ENCODE measurements at regions not wholly inside any gene's neighbourhood (a gene's known extent, or its start where the extent isn't known, plus 50 kb on each side); places are given as distances from the start of the nearest gene placed in this dataset.
"Not testable (repeated sequence)": the region's sequence is repeated elsewhere in the genome, so short reads cannot be mapped to it uniquely, and the experiment has no call there.

GRCh38 chr10:2576892-2577291 lies 490.5 kb upstream of the PFKP start:
- TF ChIP-seq, protein P1, sequence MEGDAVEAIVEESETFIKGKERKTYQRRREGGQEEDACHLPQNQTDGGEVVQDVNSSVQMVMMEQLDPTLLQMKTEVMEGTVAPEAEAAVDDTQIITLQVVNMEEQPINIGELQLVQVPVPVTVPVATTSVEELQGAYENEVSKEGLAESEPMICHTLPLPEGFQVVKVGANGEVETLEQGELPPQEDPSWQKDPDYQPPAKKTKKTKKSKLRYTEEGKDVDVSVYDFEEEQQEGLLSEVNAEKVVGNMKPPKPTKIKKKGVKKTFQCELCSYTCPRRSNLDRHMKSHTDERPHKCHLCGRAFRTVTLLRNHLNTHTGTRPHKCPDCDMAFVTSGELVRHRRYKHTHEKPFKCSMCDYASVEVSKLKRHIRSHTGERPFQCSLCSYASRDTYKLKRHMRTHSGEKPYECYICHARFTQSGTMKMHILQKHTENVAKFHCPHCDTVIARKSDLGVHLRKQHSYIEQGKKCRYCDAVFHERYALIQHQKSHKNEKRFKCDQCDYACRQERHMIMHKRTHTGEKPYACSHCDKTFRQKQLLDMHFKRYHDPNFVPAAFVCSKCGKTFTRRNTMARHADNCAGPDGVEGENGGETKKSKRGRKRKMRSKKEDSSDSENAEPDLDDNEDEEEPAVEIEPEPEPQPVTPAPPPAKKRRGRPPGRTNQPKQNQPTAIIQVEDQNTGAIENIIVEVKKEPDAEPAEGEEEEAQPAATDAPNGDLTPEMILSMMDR (IDR thresholded peaks at IDR 0.05; ENCODE audit: extremely low read depth, insufficient read depth, missing control alignments): no peak
- in situ Hi-C loops (cut with MboI; ENCODE audit: low pct_unique_long_range_greater_than_20kb, low sequenced_read_pairs, unreplicated experiment): no loop called here

GRCh38 chr10:2575460-2575859 lies 491.9 kb upstream of the PFKP start:
- no peak for DNase-seq (ENCODE audit: low spot score)
- in situ Hi-C loops (cut with MboI; ENCODE audit: low pct_unique_long_range_greater_than_20kb, low sequenced_read_pairs, unreplicated experiment): no loop called here
- TF ChIP-seq, protein P1 (IDR thresholded peaks at IDR 0.05; ENCODE audit: extremely low read depth, insufficient read depth, missing control alignments): no peak

More at GRCh38 chr10:2576892-2577291, 490.5 kb upstream of the PFKP start:
- no peak for DNase-seq (ENCODE audit: low spot score)

- in situ Hi-C loops (cut with MboI; ENCODE audit: low pct_unique_long_range_greater_than_20kb, low sequenced_read_pairs, unreplicated experiment): no loop called here
- TF ChIP-seq, protein P1 (IDR thresholded peaks at IDR 0.05; ENCODE audit: extremely low read depth, insufficient read depth, missing control alignments): no peak
- no peak for DNase-seq (ENCODE audit: low spot score)
These were observed 494.7 kb upstream of the PFKP start for GRCh38 chr10:2572611-2573010.

- TF ChIP-seq, protein P1 (IDR thresholded peaks at IDR 0.05; ENCODE audit: extremely low read depth, insufficient read depth, missing control alignments): no peak
- in situ Hi-C loops (cut with MboI; ENCODE audit: low pct_unique_long_range_greater_than_20kb, low sequenced_read_pairs, unreplicated experiment): no loop called here
- no peak for DNase-seq (ENCODE audit: low spot score)
These were observed 510.5 kb upstream of the PFKP start for GRCh38 chr10:2556883-2557282.

- TF ChIP-seq, protein P1 (IDR thresholded peaks at IDR 0.05; ENCODE audit: extremely low read depth, insufficient read depth, missing control alignments): no peak
- no peak for DNase-seq (ENCODE audit: low spot score)
- in situ Hi-C loops (cut with MboI; ENCODE audit: low pct_unique_long_range_greater_than_20kb, low sequenced_read_pairs, unreplicated experiment): no loop called here
These were observed 519.3 kb upstream of the PFKP start for GRCh38 chr10:2548071-2548470.

GRCh38 chr10:2547606-2548005 lies 519.7 kb upstream of the PFKP start:
- no peak for DNase-seq (ENCODE audit: low spot score)
- TF ChIP-seq, protein P1 (IDR thresholded peaks at IDR 0.05; ENCODE audit: extremely low read depth, insufficient read depth, missing control alignments): no peak
- in situ Hi-C loops (cut with MboI; ENCODE audit: low pct_unique_long_range_greater_than_20kb, low sequenced_read_pairs, unreplicated experiment): no loop called here

- DNase-seq (ENCODE audit: low spot score); in situ Hi-C loops (cut with MboI; ENCODE audit: low pct_unique_long_range_greater_than_20kb, low sequenced_read_pairs, unreplicated experiment): not testable (repeated sequence)
These were observed 520.5 kb upstream of the PFKP start for GRCh38 chr10:2546894-2547293.

Data from GM13977 (cell line).